Left colon (tissue), 2 donors: ENCODE measurements at regions not wholly inside any gene's neighbourhood (a gene's known extent, or its start where the extent isn't known, plus 50 kb on each side); places are given as distances from the start of the nearest gene placed in this dataset.
"Not testable (repeated sequence)": the region's sequence is repeated elsewhere in the genome, so short reads cannot be mapped to it uniquely, and the experiment has no call there.

Experiments used
- ATAC-seq: fragments of 200-7000 bp; cut with Tn5 transposase; one replicate; pipeline ENCODE4 v1.9.1; 2020; ENCODE audit warnings: mild to moderate bottlenecking, moderate library complexity
- DNase-seq, 2 donors: peaks; one replicate each; pipeline ENCODE4 v3.0.0-alpha.2; 2020
- intact Hi-C, 2 donors: fragments of 100-400 bp; cut with DNase I in 1 of 2; cut with micrococcal nuclease in 1 of 2; formaldehyde crosslinking; loops; one replicate each; pipeline versions ENCODE4 v1.11.2 to v1.14.0; 2022; cut with DNase I, micrococcal nuclease
- donor health status: DM: no; HTN: no; CAD: no.
- donor health status: DM: yes; HTN: yes; CAD: no.

- DNase-seq (no peak), ATAC-seq (no peak)
- intact Hi-C loops: no loop called here
These were observed 268.4 kb upstream of the RGPD4 start for GRCh38 chr2:107558295-107558694.

GRCh38 chr2:107569496-107569895 is 257.2 kb upstream of the RGPD4 start:
- ATAC-seq: no peak
- intact Hi-C loops: no loop called here
- DNase-seq: no peak

GRCh38 chr2:107570876-107571275 is 255.8 kb upstream of the RGPD4 start:
- intact Hi-C loops: no loop called here
- no peak for ATAC-seq

GRCh38 chr2:107572890-107573289 is 253.8 kb upstream of the RGPD4 start:
- intact Hi-C loops, ATAC-seq: not testable (repeated sequence)

More at GRCh38 chr2:107570876-107571275, 255.8 kb upstream of the RGPD4 start:
- no peak for DNase-seq

GRCh38 chr2:107576991-107577390 is 249.7 kb upstream of the RGPD4 start:
- intact Hi-C loops: no loop called here
- no peak for ATAC-seq

More at GRCh38 chr2:107572890-107573289, 253.8 kb upstream of the RGPD4 start:
- not testable (repeated sequence) for DNase-seq

GRCh38 chr2:107582487-107582886 is 244.2 kb upstream of the RGPD4 start:
- ATAC-seq (no peak), DNase-seq (no peak)
- intact Hi-C loops: no loop called here

More at GRCh38 chr2:107576991-107577390, 249.7 kb upstream of the RGPD4 start:
- DNase-seq: no peak

GRCh38 chr2:107584577-107584976 is 242.1 kb upstream of the RGPD4 start:
- DNase-seq (no peak), ATAC-seq (no peak)
- intact Hi-C loops: no loop called here

GRCh38 chr2:107585851-107586250 is 240.8 kb upstream of the RGPD4 start:
- intact Hi-C loops: no loop called here
- no peak for ATAC-seq
- DNase-seq: no peak

GRCh38 chr2:107588181-107588580 is 238.5 kb upstream of the RGPD4 start:
- DNase-seq (no peak), ATAC-seq (no peak)
- intact Hi-C loops: no loop called here

- intact Hi-C loops: no loop called here
- ATAC-seq: no peak
- DNase-seq: no peak
These were observed 237.6 kb upstream of the RGPD4 start for GRCh38 chr2:107589079-107589491.

- no peak for DNase-seq
- ATAC-seq: no peak
- intact Hi-C loops: no loop called here
These were observed 235.0 kb upstream of the RGPD4 start for GRCh38 chr2:107591561-107592279.

GRCh38 chr2:107592280-107592624 is 234.4 kb upstream of the RGPD4 start:
- DNase-seq: no peak

GRCh38 chr2:107595285-107595684 is 231.4 kb upstream of the RGPD4 start:
- ATAC-seq: no peak
- DNase-seq: no peak
- intact Hi-C loops: no loop called here

More at GRCh38 chr2:107592280-107592624, 234.4 kb upstream of the RGPD4 start:
- ATAC-seq: no peak
- intact Hi-C loops: no loop called here

GRCh38 chr2:107595749-107596148 is 230.9 kb upstream of the RGPD4 start:
- no peak for ATAC-seq

GRCh38 chr2:107597507-107597906 is 229.2 kb upstream of the RGPD4 start:
- ATAC-seq: no peak
- intact Hi-C loops: no loop called here
- DNase-seq: no peak

More at GRCh38 chr2:107595749-107596148, 230.9 kb upstream of the RGPD4 start:
- DNase-seq: no peak
- intact Hi-C loops: no loop called here

- intact Hi-C loops: no loop called here
- DNase-seq (no peak), ATAC-seq (no peak)
These were observed 223.9 kb upstream of the RGPD4 start for GRCh38 chr2:107602801-107603200.

GRCh38 chr2:107607054-107607453 is 219.6 kb upstream of the RGPD4 start:
- intact Hi-C loops: no loop called here
- ATAC-seq: no peak

GRCh38 chr2:107607473-107607872 is 219.2 kb upstream of the RGPD4 start:
- intact Hi-C loops: no loop called here
- ATAC-seq (no peak), DNase-seq (no peak)

More at GRCh38 chr2:107607054-107607453, 219.6 kb upstream of the RGPD4 start:
- DNase-seq: no peak

GRCh38 chr2:107615039-107615438 is 211.7 kb upstream of the RGPD4 start:
- ATAC-seq: no peak
- intact Hi-C loops: no loop called here

GRCh38 chr2:107618769-107619168 is 207.9 kb upstream of the RGPD4 start:
- intact Hi-C loops: no loop called here
- ATAC-seq (no peak), DNase-seq (no peak)

More at GRCh38 chr2:107615039-107615438, 211.7 kb upstream of the RGPD4 start:
- DNase-seq: no peak
